Tibial nerve (tissue), 4 donors: ENCODE measurements at regions not wholly inside any gene's neighbourhood (a gene's known extent, or its start where the extent isn't known, plus 50 kb on each side); places are given as distances from the start of the nearest gene placed in this dataset.

Source experiments
- DNase-seq, 2 donors: peaks; one replicate each; pipeline ENCODE4 v3.0.0-alpha.2; 2019; ENCODE audit warnings: low spot score in 2 of 2
- H3K27ac ChIP-seq, 4 donors: fragments of 200-600 bp; sonication (generic) in 3 of 4; one replicate each; pipeline ENCODE4 v1.5.1; 2017 to 2019; ENCODE audit warnings: mild to moderate bottlenecking in 1 of 4
- H3K27me3 ChIP-seq, 2 donors: fragments of 200-600 bp; sonication (generic) in 1 of 2; one replicate each; pipeline versions ENCODE4 v1.5.1 to v1.6.0; 2017 to 2019
- H3K36me3 ChIP-seq, 3 donors: fragments of 200-600 bp; sonication (generic); one replicate each; pipeline ENCODE4 v1.5.1; 2018 to 2019
- H3K4me1 ChIP-seq, 4 donors: fragments of 200-600 bp; sonication (generic) in 3 of 4; one replicate each; pipeline ENCODE4 v1.5.1; 2017 to 2019
- H3K4me3 ChIP-seq, 4 donors: fragments of 200-600 bp; sonication (generic) in 3 of 4; one replicate each; pipeline ENCODE4 v1.5.1; 2017 to 2019; ENCODE audit warnings: mild to moderate bottlenecking in 1 of 4, moderate library complexity in 1 of 4
- H3K9me3 ChIP-seq, 4 donors: fragments of 200-600 bp; sonication (generic) in 3 of 4; one replicate each; pipeline ENCODE4 v1.5.1; 2017 to 2019
- EP300 ChIP-seq, 2 donors: sonication (generic); formaldehyde crosslinking; IDR thresholded peaks; one replicate each; pipeline ENCODE4 v1.6.1; 2017; ENCODE audit warnings: antibody characterized with exemption in 2 of 2, mild to moderate bottlenecking in 1 of 2
- POLR2A ChIP-seq, 2 donors: fragments of 450-650 bp; IDR thresholded peaks; one replicate each; pipeline ENCODE4 v1.6.1; 2017; ENCODE audit warnings: antibody characterized with exemption in 2 of 2, mild to moderate bottlenecking in 2 of 2, moderate library complexity in 2 of 2
- WGBS, 2 donors: methylation state at CpG; one replicate each; pipeline ENCODE4 v1.1.5; 2018; 5-methylcytosine and 5-hydroxymethylcytosine counted together
- TF ChIP-seq, protein P1 (sequence below), 5 experiments: fragments of 200-600 bp in 3 of 5; fragments of 450-650 bp in 2 of 5; sonication (generic) in 3 of 5; IDR thresholded peaks; one replicate each; pipeline ENCODE4 v1.5.1; 2016 to 2019; ENCODE audit warnings: antibody characterized with exemption in 5 of 5, mild to moderate bottlenecking in 3 of 5, moderate library complexity in 2 of 5

DNA sequence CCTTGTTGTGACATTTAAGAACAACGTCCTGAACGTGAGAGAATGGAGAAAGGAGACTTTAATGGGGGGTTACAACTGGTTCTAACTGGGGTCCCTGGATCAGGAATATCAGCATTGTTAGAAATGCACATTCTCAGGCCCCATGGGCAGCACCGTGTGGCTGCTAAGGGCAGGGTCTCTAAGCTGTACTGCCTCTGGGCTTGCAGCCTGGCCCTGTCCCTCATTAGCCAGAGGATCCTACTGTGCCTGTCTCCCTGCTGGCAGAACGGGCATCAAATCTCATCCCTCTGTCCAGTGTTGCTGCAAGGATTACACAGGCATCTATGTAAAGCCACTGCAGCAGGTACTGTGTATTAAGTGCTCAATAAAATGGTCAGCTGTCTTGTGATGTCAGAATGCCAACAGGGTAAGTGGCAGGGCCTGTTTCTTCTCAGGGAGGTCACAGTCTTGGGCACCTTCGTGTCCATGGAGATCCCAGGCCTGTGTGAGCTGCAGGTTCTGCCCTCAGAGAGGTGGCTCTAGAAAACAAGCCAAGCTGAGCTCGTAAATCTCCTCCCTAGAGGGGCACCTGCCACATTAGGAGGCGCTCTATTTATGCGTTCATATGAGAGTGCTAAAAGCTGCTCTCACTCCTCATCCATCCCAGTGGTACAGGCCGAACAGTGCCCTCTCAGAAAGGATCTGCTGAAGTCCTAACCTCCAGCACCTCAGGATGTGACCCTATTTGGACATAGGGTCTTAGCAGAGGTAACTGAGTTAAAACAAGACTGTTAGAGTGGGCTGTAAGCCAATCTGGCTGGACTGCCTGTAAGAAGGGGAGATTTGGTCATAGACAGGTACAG is 210.5 kb downstream of the GADD45G start:
- H3K27me3 ChIP-seq, result no peaks in the 10 kb centered on the region
- no peaks in the 10 kb centered on the region for H3K9me3 ChIP-seq
- TF ChIP-seq POLR2A (IDR thresholded peaks at IDR 0.05), result no peak
- H3K4me1 ChIP-seq, result peaks cover 0 to 12% (median 3%) of the 10 kb centered on the region in 4 donors
- H3K27ac ChIP-seq, result no peak overlapping the region
- H3K4me3 ChIP-seq, result no peak overlapping the region
- H3K36me3 ChIP-seq, result no peaks in the 10 kb centered on the region
- no peak for DNase-seq
- 81 to 87% methylated on average over 9 of the region's 9 CpGs for WGBS, 2 donors

GRCh38 chr9:89815903-89816573 is 211.2 kb downstream of the GADD45G start:
- Histone ChIP-seq H3K9me3 (no peaks in the 10 kb centered on the region), H3K36me3 (no peaks in the 10 kb centered on the region), H3K4me1 (peaks cover 0 to 12% (median 3%) of the 10 kb centered on the region in 4 donors), H3K27me3 (no peaks in the 10 kb centered on the region), H3K27ac (no peak overlapping the region), H3K4me3 (no peak overlapping the region)
- TF ChIP-seq POLR2A (IDR thresholded peaks at IDR 0.05) (no peak), EP300 (IDR thresholded peaks at IDR 0.05) (no peak)
- TF ChIP-seq, protein P1, sequence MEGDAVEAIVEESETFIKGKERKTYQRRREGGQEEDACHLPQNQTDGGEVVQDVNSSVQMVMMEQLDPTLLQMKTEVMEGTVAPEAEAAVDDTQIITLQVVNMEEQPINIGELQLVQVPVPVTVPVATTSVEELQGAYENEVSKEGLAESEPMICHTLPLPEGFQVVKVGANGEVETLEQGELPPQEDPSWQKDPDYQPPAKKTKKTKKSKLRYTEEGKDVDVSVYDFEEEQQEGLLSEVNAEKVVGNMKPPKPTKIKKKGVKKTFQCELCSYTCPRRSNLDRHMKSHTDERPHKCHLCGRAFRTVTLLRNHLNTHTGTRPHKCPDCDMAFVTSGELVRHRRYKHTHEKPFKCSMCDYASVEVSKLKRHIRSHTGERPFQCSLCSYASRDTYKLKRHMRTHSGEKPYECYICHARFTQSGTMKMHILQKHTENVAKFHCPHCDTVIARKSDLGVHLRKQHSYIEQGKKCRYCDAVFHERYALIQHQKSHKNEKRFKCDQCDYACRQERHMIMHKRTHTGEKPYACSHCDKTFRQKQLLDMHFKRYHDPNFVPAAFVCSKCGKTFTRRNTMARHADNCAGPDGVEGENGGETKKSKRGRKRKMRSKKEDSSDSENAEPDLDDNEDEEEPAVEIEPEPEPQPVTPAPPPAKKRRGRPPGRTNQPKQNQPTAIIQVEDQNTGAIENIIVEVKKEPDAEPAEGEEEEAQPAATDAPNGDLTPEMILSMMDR (IDR thresholded peaks at IDR 0.05), result no peak
- WGBS, 2 donors, result 80 to 84% methylated on average over 8 to 10 of the region's 10 CpGs
- no peak for DNase-seq

- Histone ChIP-seq H3K27me3 (no peaks in the 10 kb centered on the region), H3K36me3 (no peaks in the 10 kb centered on the region), H3K27ac (no peak overlapping the region), H3K4me1 (peaks cover 0 to 12% (median 3%) of the 10 kb centered on the region in 4 donors), H3K4me3 (no peak overlapping the region), H3K9me3 (no peaks in the 10 kb centered on the region)
- 61 to 67% methylated on average over 13 of the region's 13 CpGs for WGBS, 2 donors
- no peak for DNase-seq
- TF ChIP-seq POLR2A (IDR thresholded peaks at IDR 0.05), result no peak
- no peak for TF ChIP-seq EP300 (IDR thresholded peaks at IDR 0.05)
- TF ChIP-seq, protein P1 (IDR thresholded peaks at IDR 0.05), result no peak
These were observed 212.5 kb downstream of the GADD45G start for GRCh38 chr9:89817151-89817950.

GRCh38 chr9:89820337-89820736 is 215.5 kb downstream of the GADD45G start:
- Histone ChIP-seq H3K36me3 (no peaks in the 10 kb centered on the region), H3K9me3 (no peaks in the 10 kb centered on the region), H3K4me1 (peaks cover 0 to 6% (median 2%) of the 10 kb centered on the region in 4 donors), H3K4me3 (no peak overlapping the region), H3K27me3 (no peaks in the 10 kb centered on the region), H3K27ac (no peak overlapping the region)
- DNase-seq, result no peak
- TF ChIP-seq, protein P1 (IDR thresholded peaks at IDR 0.05), result no peak
- TF ChIP-seq POLR2A (IDR thresholded peaks at IDR 0.05), result no peak
- TF ChIP-seq EP300 (IDR thresholded peaks at IDR 0.05), result no peak
- WGBS, 2 donors, result 93 to 95% methylated on average over 2 of the region's 2 CpGs

GRCh38 chr9:89821081-89821480 is 216.3 kb downstream of the GADD45G start:
- H3K4me1 ChIP-seq, result peaks cover 0 to 6% (median 2%) of the 10 kb centered on the region in 4 donors
- WGBS, 2 donors, result 63 to 65% methylated on average over 7 of the region's 7 CpGs
- H3K27me3 ChIP-seq, result no peaks in the 10 kb centered on the region
- H3K36me3 ChIP-seq, result no peaks in the 10 kb centered on the region
- DNase-seq, result no peak
- TF ChIP-seq EP300 (IDR thresholded peaks at IDR 0.05) (no peak), POLR2A (IDR thresholded peaks at IDR 0.05) (no peak)
- TF ChIP-seq, protein P1 (IDR thresholded peaks at IDR 0.05), result no peak
- H3K9me3 ChIP-seq, result no peaks in the 10 kb centered on the region
- H3K27ac ChIP-seq, result no peak overlapping the region
- no peak overlapping the region for H3K4me3 ChIP-seq
